Renal pelvis (tissue), 1 donor: ENCODE measurements at regions not wholly inside any gene's neighbourhood (a gene's known extent, or its start where the extent isn't known, plus 50 kb on each side); places are given as distances from the start of the nearest gene placed in this dataset.
A peak's percentile ranks its signal among the peaks of the same experiment; 100 is the strongest.
"Not testable (repeated sequence)": the region's sequence is repeated elsewhere in the genome, so short reads cannot be mapped to it uniquely, and the experiment has no call there.

Source experiments
- DNase-seq: peaks from one replicate; pipeline ENCODE4 v3.0.0-alpha.2; 2013

- not testable (repeated sequence) for DNase-seq
Observed at GRCh38 chr16:22572331-22573224, 61.9 kb downstream of the NPIPB5 start.

GRCh38 chr16:22573225-22573530 lies 62.5 kb downstream of the NPIPB5 start:
- DNase-seq = not testable (repeated sequence)

- not testable (repeated sequence) for DNase-seq
Observed at GRCh38 chr16:22576506-22576905, 65.8 kb downstream of the NPIPB5 start.

GRCh38 chr16:22583195-22583594 lies 72.5 kb downstream of the NPIPB5 start:
- not testable (repeated sequence) for DNase-seq

- not testable (repeated sequence) for DNase-seq
Observed at GRCh38 chr16:22584459-22584858, 73.8 kb downstream of the NPIPB5 start.

GRCh38 chr16:22584941-22585340 lies 74.2 kb downstream of the NPIPB5 start:
- not testable (repeated sequence) for DNase-seq

GRCh38 chr16:22585431-22585830 lies 74.7 kb downstream of the NPIPB5 start:
- not testable (repeated sequence) for DNase-seq

GRCh38 chr16:22586732-22587131 lies 76.0 kb downstream of the NPIPB5 start:
- DNase-seq = not testable (repeated sequence)

GRCh38 chr16:22589757-22590156 lies 79.1 kb downstream of the NPIPB5 start:
- not testable (repeated sequence) for DNase-seq

- DNase-seq = not testable (repeated sequence)
Observed at GRCh38 chr16:22596445-22597045, 85.9 kb downstream of the NPIPB5 start.

- DNase-seq = not testable (repeated sequence)
Observed at GRCh38 chr16:22603744-22604143, 93.1 kb downstream of the NPIPB5 start.

GRCh38 chr16:22606619-22607018 lies 95.9 kb downstream of the NPIPB5 start:
- not testable (repeated sequence) for DNase-seq

GRCh38 chr16:22609798-22610197 lies 99.1 kb downstream of the NPIPB5 start:
- not testable (repeated sequence) for DNase-seq

- DNase-seq = not testable (repeated sequence)
Observed at GRCh38 chr16:22611128-22611527, 100.4 kb downstream of the NPIPB5 start.

GRCh38 chr16:22614271-22614947 lies 103.7 kb downstream of the NPIPB5 start:
- DNase-seq = peak; percentile 14

GRCh38 chr16:22618842-22619241 lies 108.2 kb downstream of the NPIPB5 start:
- DNase-seq = no peak

- DNase-seq = peak; percentile 40
Observed at GRCh38 chr16:22621586-22622155, 111.0 kb downstream of the NPIPB5 start.

- no peak for DNase-seq
Observed at GRCh38 chr16:22622703-22623102, 112.0 kb downstream of the NPIPB5 start.

GRCh38 chr16:22623351-22623781 lies 112.7 kb downstream of the NPIPB5 start:
- DNase-seq = no peak

- no peak for DNase-seq
Observed at GRCh38 chr16:22624038-22624799, 113.5 kb downstream of the NPIPB5 start.

- no peak for DNase-seq
Observed at GRCh38 chr16:22624800-22625533, 114.3 kb downstream of the NPIPB5 start.
